OCI-LY1 (cell line): ENCODE measurements at regions not wholly inside any gene's neighbourhood (a gene's known extent, or its start where the extent isn't known, plus 50 kb on each side); places are given as distances from the start of the nearest gene placed in this dataset.

Experiments
- EZH2 ChIP-seq: fragments of 200-600 bp; sonication (generic), shearing (Covaris generic); IDR thresholded peaks from 2 replicates; pipeline ENCODE4 v1.8.0; 2017; ENCODE audit warnings: borderline replicate concordance, mixed run types, mild to moderate bottlenecking, antibody characterized with exemption, low read length, moderate library complexity, mixed read lengths
- TF ChIP-seq, protein P1 (sequence below): fragments of 200-600 bp; sonication (generic), shearing (Covaris generic); IDR thresholded peaks from 2 replicates; pipeline ENCODE4 v1.5.1; 2017; ENCODE audit warnings: mild to moderate bottlenecking, antibody characterized with exemption, low read length, moderate library complexity, mixed read lengths

DNA sequence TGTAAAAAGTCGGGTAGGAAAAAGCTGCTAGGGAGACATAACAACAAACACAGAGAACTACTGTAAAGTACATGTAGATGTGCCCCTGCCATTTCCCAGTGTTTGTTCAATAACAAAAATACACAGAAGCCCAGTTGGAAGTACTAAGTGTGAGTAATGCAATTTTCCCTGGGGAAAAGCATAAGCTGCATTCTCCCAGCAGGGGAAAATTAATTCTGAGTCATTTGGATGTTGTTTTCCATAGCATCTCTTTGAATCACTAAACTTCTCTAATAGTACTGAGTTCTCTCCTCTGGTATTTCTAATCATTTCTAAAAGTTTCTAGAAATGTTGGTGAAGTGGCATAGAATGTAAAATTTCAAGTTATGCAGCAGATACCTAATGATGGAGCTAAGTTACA lies 1114.9 kb downstream of the C4orf33 start:
- TF ChIP-seq, protein P1, sequence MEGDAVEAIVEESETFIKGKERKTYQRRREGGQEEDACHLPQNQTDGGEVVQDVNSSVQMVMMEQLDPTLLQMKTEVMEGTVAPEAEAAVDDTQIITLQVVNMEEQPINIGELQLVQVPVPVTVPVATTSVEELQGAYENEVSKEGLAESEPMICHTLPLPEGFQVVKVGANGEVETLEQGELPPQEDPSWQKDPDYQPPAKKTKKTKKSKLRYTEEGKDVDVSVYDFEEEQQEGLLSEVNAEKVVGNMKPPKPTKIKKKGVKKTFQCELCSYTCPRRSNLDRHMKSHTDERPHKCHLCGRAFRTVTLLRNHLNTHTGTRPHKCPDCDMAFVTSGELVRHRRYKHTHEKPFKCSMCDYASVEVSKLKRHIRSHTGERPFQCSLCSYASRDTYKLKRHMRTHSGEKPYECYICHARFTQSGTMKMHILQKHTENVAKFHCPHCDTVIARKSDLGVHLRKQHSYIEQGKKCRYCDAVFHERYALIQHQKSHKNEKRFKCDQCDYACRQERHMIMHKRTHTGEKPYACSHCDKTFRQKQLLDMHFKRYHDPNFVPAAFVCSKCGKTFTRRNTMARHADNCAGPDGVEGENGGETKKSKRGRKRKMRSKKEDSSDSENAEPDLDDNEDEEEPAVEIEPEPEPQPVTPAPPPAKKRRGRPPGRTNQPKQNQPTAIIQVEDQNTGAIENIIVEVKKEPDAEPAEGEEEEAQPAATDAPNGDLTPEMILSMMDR, result no peak
- no peak for TF ChIP-seq EZH2
